ENCODE measurements at regions not wholly inside any gene's neighbourhood (a gene's known extent, or its start where the extent isn't known, plus 50 kb on each side); places are given as distances from the start of the nearest gene placed in this dataset.
A peak's percentile ranks its signal among the peaks of the same experiment; 100 is the strongest.

DNA sequence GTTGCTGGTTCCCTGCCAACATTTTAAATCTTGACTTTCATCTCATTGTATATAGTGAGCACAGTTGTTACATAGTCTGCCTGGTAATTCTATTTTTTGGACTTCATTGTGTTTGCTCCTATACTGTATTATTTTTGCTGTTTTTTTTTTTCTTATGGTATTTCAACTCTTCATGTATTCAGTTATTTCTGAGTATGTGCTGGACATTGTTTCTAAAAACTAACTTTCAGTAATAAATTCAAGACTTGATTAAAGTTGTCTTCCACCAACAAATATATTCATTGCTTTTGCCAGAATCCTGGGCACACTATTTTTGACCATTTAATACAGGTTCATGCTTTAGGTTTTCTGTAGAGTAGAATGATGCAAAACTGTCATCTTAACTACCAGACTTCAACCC, 698.3 kb downstream of the MAFB start:
- TF ChIP-seq, protein P1, sequence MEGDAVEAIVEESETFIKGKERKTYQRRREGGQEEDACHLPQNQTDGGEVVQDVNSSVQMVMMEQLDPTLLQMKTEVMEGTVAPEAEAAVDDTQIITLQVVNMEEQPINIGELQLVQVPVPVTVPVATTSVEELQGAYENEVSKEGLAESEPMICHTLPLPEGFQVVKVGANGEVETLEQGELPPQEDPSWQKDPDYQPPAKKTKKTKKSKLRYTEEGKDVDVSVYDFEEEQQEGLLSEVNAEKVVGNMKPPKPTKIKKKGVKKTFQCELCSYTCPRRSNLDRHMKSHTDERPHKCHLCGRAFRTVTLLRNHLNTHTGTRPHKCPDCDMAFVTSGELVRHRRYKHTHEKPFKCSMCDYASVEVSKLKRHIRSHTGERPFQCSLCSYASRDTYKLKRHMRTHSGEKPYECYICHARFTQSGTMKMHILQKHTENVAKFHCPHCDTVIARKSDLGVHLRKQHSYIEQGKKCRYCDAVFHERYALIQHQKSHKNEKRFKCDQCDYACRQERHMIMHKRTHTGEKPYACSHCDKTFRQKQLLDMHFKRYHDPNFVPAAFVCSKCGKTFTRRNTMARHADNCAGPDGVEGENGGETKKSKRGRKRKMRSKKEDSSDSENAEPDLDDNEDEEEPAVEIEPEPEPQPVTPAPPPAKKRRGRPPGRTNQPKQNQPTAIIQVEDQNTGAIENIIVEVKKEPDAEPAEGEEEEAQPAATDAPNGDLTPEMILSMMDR (IDR thresholded peaks at IDR 0.05; ENCODE audit: insufficient read depth, low read length, poor library complexity, severe bottlenecking): no peak
- DNase-seq (ENCODE audit: low read depth): no peak

DNA sequence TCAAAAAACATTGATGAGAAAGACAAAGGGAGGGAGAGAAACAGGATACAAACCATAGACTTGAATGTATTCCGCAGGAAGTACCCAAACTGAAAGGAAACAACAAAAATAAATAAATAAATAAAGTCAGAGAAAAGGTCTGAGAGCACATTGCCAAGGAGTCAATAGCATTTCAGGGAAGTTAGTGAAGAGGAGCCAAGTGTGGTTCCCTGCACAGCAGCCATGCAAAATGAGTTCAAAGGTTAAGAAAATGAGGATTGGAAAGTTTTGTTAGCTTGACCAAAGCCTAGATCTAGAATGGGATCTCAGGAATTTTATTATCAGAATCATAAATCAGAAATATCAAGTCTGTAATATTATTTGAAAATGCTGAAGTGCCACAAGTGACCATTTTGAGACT, 700.0 kb downstream of the MAFB start:
- TF ChIP-seq, protein P1 (IDR thresholded peaks at IDR 0.05; ENCODE audit: insufficient read depth, low read length, poor library complexity, severe bottlenecking): no peak
- Histone ChIP-seq H3K27me3 (ENCODE audit: control insufficient read depth, insufficient read depth, low read length) (no peaks in the 10 kb centered on the region), H3K4me3 (ENCODE audit: low read depth, low read length) (no peak overlapping the region), H3K36me3 (ENCODE audit: control insufficient read depth, insufficient read depth, low read length) (no peaks in the 10 kb centered on the region)
- no peak for DNase-seq (ENCODE audit: low read depth)

More for the DNA sequence above, 698.3 kb downstream of the MAFB start:
- Histone ChIP-seq H3K4me3 (ENCODE audit: low read depth, low read length) (no peak overlapping the region), H3K27me3 (ENCODE audit: control insufficient read depth, insufficient read depth, low read length) (no peaks in the 10 kb centered on the region), H3K36me3 (ENCODE audit: control insufficient read depth, insufficient read depth, low read length) (no peaks in the 10 kb centered on the region)

DNA sequence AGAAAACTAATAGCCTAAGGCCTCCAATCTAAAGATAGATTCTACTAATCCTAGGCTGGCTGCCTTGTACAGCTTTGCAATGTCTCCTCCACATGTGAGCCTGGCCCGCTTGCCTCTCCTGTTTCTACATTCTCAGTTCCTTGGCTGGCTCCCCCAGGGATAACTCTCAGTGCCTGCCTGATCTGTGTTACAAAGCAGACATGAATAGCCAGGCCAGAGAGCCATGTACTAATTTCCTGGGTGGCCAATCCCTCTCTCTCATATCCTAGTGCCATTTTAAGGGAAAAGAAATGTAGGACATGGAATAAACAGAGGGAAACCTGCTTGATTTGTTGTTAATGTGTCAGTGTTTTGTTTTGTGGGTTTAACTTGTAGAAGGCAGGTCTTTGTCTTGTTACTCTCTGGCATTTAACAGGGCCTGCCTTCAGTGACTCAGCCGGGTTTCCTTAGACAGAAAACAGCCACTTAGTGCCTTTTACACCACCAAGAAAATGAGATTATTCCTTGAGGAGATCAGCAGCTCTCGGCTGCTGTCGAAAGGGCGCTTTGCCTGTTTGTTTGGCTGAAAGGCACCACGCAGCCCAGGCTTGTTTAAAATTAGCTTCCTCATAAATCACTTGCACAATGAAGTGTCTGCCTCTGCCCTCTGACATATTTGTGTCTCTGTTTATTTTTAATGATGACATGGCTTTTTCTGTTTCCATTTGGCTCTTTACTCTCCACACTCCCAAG, 702.7 kb downstream of the MAFB start:
- Histone ChIP-seq H3K36me3 (ENCODE audit: control insufficient read depth, insufficient read depth, low read length) (no peaks in the 10 kb centered on the region), H3K4me3 (ENCODE audit: low read depth, low read length) (no peak overlapping the region), H3K27me3 (ENCODE audit: control insufficient read depth, insufficient read depth, low read length) (no peaks in the 10 kb centered on the region)
- TF ChIP-seq, protein P1 (IDR thresholded peaks at IDR 0.05; ENCODE audit: insufficient read depth, low read length, poor library complexity, severe bottlenecking): no peak
- peak; percentile 2 for DNase-seq (ENCODE audit: low read depth)

DNA sequence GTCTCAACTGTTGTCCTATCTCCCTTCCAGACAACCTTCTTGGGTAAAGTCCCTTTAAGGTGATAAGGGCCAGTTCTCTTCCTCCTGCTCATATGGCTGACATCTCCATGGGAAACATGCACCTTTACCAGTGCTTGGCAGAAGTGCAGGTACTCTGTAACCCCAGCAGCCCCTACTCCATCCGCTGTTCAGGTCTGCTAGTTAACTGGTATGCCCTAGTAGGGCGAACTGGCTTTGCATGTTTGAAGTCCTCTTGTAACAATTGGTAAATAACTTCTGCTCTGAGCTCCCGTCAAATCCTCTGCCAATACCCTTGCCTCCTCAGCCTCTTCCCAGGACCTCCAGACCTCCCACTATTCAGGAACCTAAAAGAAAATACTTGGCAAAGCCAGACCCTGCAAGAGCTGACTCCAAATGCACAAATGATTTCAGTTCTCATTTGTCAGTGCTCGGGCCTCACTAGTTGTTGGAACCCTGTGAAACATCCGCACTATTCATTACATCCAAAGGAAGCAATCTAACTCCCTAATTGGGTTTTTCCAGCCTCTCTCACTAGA, 703.7 kb downstream of the MAFB start:
- TF ChIP-seq, protein P1 (IDR thresholded peaks at IDR 0.05; ENCODE audit: insufficient read depth, low read length, poor library complexity, severe bottlenecking): no peak
- H3K27me3 ChIP-seq (ENCODE audit: control insufficient read depth, insufficient read depth, low read length): no peaks in the 10 kb centered on the region
- H3K36me3 ChIP-seq (ENCODE audit: control insufficient read depth, insufficient read depth, low read length): no peaks in the 10 kb centered on the region
- no peak overlapping the region for H3K4me3 ChIP-seq (ENCODE audit: low read depth, low read length)
- no peak for DNase-seq (ENCODE audit: low read depth)

DNA sequence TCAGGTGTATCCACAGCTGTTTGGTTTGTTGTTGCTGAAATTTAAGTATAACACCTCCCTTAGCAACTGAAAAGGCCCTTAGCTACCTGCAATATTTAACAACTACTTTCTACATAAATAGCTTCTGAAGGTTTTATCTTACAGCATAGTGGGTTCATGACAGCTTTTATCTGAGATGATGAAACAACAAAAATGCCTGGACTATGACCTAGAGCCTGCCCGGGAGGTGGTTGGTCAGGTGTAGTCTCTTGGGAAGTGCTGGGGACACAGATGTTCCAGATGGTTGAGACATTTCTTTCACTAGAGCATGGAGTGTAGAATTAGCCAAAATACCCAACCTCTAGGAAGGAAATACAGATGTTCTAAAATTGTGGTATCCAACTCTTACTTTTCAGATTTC, 705.4 kb downstream of the MAFB start:
- Histone ChIP-seq H3K27me3 (ENCODE audit: control insufficient read depth, insufficient read depth, low read length) (no peaks in the 10 kb centered on the region), H3K4me3 (ENCODE audit: low read depth, low read length) (no peak overlapping the region), H3K36me3 (ENCODE audit: control insufficient read depth, insufficient read depth, low read length) (no peaks in the 10 kb centered on the region)
- DNase-seq (ENCODE audit: low read depth): no peak
- TF ChIP-seq, protein P1 (IDR thresholded peaks at IDR 0.05; ENCODE audit: insufficient read depth, low read length, poor library complexity, severe bottlenecking): no peak

DNA sequence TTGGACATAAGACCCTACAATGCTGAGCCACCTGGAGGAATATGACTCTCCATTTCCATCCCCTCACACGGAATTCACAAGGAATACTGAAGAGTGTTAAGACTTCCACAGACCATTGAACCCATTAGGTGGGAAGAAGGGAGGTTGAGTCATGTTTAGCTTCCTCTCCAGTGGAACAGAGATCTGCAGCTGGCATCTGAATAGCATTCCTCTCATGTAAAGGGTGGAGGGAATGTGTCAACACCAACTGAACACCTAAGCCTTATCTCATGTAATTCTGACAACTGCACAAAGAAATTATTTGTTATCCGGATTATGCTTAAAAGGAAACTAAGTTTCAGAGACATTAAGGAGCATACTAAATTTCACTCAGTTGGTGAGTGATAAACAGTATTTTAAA, 705.9 kb downstream of the MAFB start:
- TF ChIP-seq, protein P1 (IDR thresholded peaks at IDR 0.05; ENCODE audit: insufficient read depth, low read length, poor library complexity, severe bottlenecking): no peak
- no peak for DNase-seq (ENCODE audit: low read depth)
- Histone ChIP-seq H3K4me3 (ENCODE audit: low read depth, low read length) (no peak overlapping the region), H3K27me3 (ENCODE audit: control insufficient read depth, insufficient read depth, low read length) (no peaks in the 10 kb centered on the region), H3K36me3 (ENCODE audit: control insufficient read depth, insufficient read depth, low read length) (no peaks in the 10 kb centered on the region)

All from kidney epithelial cell (primary cell).